HL-60 (cell line): ENCODE measurements at regions not wholly inside any gene's neighbourhood (a gene's known extent, or its start where the extent isn't known, plus 50 kb on each side); places are given as distances from the start of the nearest gene placed in this dataset.
"Not testable (repeated sequence)": the region's sequence is repeated elsewhere in the genome, so short reads cannot be mapped to it uniquely, and the experiment has no call there.

ENCODE experiments used
- DNase-seq, 2 experiments: peaks; one replicate each; pipeline ENCODE4 v3.0.0-alpha.2; 2010 to 2020; ENCODE audit warnings: low read depth in 1 of 2, low spot score in 1 of 2
- H3K27ac ChIP-seq: fragments of 250-450 bp; sonication (Bioruptor Pico); replicated peaks from 2 replicates; pipeline ENCODE4 v1.5.1; 2020; ENCODE audit warnings: mild to moderate bottlenecking, moderate library complexity
- H3K27me3 ChIP-seq: fragments of 250-450 bp; sonication (Bioruptor Pico); 2 replicates; pipeline ENCODE4 v1.5.1; 2021; ENCODE audit warnings: mild to moderate bottlenecking, moderate library complexity; ENCODE audit not compliant: insufficient read depth, poor library complexity, severe bottlenecking
- H3K4me3 ChIP-seq: replicated peaks from 2 replicates; pipeline ENCODE4 v1.5.1; 2011; ENCODE audit warnings: mild to moderate bottlenecking, control low read depth, low read length; ENCODE audit not compliant: insufficient read depth
- CTCF ChIP-seq: IDR thresholded peaks from one replicate; pipeline ENCODE4 v1.5.1; 2011; ENCODE audit warnings: low read length, control low read depth, inconsistent platforms; ENCODE audit not compliant: insufficient read depth
- GABPA ChIP-seq: IDR thresholded peaks from 2 replicates; pipeline ENCODE4 v1.6.1; 2012; ENCODE audit warnings: low read depth
- POLR2AphosphoS5 ChIP-seq: IDR thresholded peaks from 2 replicates; pipeline ENCODE4 v1.6.1; 2012; ENCODE audit warnings: low read depth
- SPI1 ChIP-seq: IDR thresholded peaks from 2 replicates; pipeline ENCODE4 v1.6.1; 2012; ENCODE audit warnings: low read depth, mild to moderate bottlenecking, borderline replicate concordance
- TF ChIP-seq, protein P1 (sequence below): IDR thresholded peaks from 2 replicates; pipeline ENCODE4 v1.6.1; 2012; ENCODE audit warnings: low read depth; ENCODE audit not compliant: insufficient replicate concordance

- no peak overlapping the region for H3K4me3 ChIP-seq
- H3K27ac ChIP-seq: no peak overlapping the region
- no peak for TF ChIP-seq CTCF
- TF ChIP-seq SPI1: no peak
- TF ChIP-seq POLR2AphosphoS5: no peak
- no peak for TF ChIP-seq GABPA
- TF ChIP-seq, protein P1, sequence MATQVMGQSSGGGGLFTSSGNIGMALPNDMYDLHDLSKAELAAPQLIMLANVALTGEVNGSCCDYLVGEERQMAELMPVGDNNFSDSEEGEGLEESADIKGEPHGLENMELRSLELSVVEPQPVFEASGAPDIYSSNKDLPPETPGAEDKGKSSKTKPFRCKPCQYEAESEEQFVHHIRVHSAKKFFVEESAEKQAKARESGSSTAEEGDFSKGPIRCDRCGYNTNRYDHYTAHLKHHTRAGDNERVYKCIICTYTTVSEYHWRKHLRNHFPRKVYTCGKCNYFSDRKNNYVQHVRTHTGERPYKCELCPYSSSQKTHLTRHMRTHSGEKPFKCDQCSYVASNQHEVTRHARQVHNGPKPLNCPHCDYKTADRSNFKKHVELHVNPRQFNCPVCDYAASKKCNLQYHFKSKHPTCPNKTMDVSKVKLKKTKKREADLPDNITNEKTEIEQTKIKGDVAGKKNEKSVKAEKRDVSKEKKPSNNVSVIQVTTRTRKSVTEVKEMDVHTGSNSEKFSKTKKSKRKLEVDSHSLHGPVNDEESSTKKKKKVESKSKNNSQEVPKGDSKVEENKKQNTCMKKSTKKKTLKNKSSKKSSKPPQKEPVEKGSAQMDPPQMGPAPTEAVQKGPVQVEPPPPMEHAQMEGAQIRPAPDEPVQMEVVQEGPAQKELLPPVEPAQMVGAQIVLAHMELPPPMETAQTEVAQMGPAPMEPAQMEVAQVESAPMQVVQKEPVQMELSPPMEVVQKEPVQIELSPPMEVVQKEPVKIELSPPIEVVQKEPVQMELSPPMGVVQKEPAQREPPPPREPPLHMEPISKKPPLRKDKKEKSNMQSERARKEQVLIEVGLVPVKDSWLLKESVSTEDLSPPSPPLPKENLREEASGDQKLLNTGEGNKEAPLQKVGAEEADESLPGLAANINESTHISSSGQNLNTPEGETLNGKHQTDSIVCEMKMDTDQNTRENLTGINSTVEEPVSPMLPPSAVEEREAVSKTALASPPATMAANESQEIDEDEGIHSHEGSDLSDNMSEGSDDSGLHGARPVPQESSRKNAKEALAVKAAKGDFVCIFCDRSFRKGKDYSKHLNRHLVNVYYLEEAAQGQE: no peak
- H3K27me3 ChIP-seq: peaks cover 7% of the 10 kb centered on the region
- no peak for DNase-seq
Observed at GRCh38 chr15:79157631-79158592, 67.3 kb upstream of the RASGRF1 start.

- TF ChIP-seq POLR2AphosphoS5 (no peak), SPI1 (no peak), CTCF (no peak), GABPA (no peak)
- TF ChIP-seq, protein P1: no peak
- Histone ChIP-seq H3K27ac (no peak overlapping the region), H3K27me3 (peaks cover 7% of the 10 kb centered on the region)
Observed at GRCh38 chr15:79156704-79157375, 66.3 kb upstream of the RASGRF1 start.

DNA sequence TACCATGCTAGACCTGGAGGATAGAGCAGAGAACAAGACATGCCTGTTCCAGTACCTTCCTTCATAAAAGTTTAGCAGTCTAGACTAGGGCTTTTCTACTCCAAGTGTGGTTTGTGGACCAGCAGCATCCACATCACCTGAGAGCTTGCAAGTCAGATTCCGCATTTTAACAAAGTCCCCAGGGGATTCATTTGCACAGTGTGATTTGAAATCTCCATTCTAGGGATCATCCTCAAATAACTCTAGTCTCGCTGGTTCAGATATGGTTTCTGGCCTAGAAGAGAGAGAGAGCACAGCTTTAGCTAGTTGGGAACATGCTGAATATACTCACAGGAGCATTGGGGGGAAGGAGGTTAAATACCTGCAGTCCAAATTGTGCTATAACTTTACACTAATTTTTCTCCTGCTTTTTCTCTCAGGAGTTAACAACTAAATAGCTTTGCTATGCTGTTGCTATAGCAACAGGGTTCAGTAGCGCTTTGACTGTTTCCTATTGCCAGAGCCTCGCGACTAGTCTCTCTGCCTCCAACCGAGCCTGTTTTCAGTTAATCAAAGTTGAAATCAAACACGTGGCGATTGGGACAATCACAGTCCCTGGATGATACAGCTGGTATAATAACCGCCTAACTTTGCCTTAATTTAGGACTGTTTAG lies 64.0 kb upstream of the RASGRF1 start:
- H3K27ac ChIP-seq: no peak overlapping the region
- peaks cover 7% of the 10 kb centered on the region for H3K27me3 ChIP-seq
- TF ChIP-seq SPI1: no peak
- no peak for TF ChIP-seq POLR2AphosphoS5
- TF ChIP-seq CTCF: no peak
- TF ChIP-seq, protein P1: no peak
- no peak for TF ChIP-seq GABPA
- DNase-seq: no peak
- no peak overlapping the region for H3K4me3 ChIP-seq

More at GRCh38 chr15:79156704-79157375, 66.3 kb upstream of the RASGRF1 start:
- no peak overlapping the region for H3K4me3 ChIP-seq
- DNase-seq: no peak

GRCh38 chr15:79144290-79144689 lies 53.7 kb upstream of the RASGRF1 start:
- not testable (repeated sequence) for H3K27me3 ChIP-seq, DNase-seq, H3K4me3 ChIP-seq, H3K27ac ChIP-seq
